Adrenal gland (tissue), 5 donors: ENCODE measurements at regions not wholly inside any gene's neighbourhood (a gene's known extent, or its start where the extent isn't known, plus 50 kb on each side); places are given as distances from the start of the nearest gene placed in this dataset.

ENCODE experiments used
- CTCF ChIP-seq, 6 experiments: fragments of 450-650 bp in 4 of 6; fragments of 200-600 bp in 2 of 6; sonication (generic) in 1 of 6; IDR thresholded peaks; 1 replicate in 5 of 6; 2 replicates in 1 of 6; pipeline versions ENCODE4 v1.5.1 to v1.8.0; 2016 to 2021; ENCODE audit warnings: antibody characterized with exemption in 6 of 6, mild to moderate bottlenecking in 2 of 6, moderate library complexity in 1 of 6
- POLR2A ChIP-seq, 2 donors: fragments of 450-650 bp; IDR thresholded peaks; one replicate each; pipeline ENCODE4 v1.6.1; 2017; ENCODE audit warnings: antibody characterized with exemption in 2 of 2, mild to moderate bottlenecking in 2 of 2, moderate library complexity in 1 of 2
- donor health status: DM: no; HTN: no; CAD: no.

- no peak for TF ChIP-seq CTCF (IDR thresholded peaks at IDR 0.05)
- no peak for TF ChIP-seq POLR2A (IDR thresholded peaks at IDR 0.05)
Measured at GRCh38 chr1:101738475-101738874, 258.3 kb downstream of the OLFM3 start.
